IMR-90 (cell line): ENCODE measurements at regions not wholly inside any gene's neighbourhood (a gene's known extent, or its start where the extent isn't known, plus 50 kb on each side); places are given as distances from the start of the nearest gene placed in this dataset.

Experiments
- ATAC-seq: fragments of 200-7000 bp; cut with Tn5 transposase; 2 replicates; pipeline ENCODE4 v1.9.1; 2020; ENCODE audit warnings: low read depth, mild to moderate bottlenecking, moderate library complexity
- BruUV-seq: library from RNA; stranded (reverse); fragments of 400-500 nt; replicated peaks from 2 replicates; lab custom pipeline; 2021; lab: Mats Ljungman, UMichigan
- CTCF ChIA-PET: fragments of 300-600 bp; formaldehyde crosslinking; extraction: SDS; loops from one replicate; lab custom pipeline; 2021; ENCODE audit warnings: antibody characterized with exemption; lab: Yijun Ruan, JAX
- POLR2A ChIA-PET: fragments of 300-600 bp; sonication (Branson Sonifier 250); formaldehyde crosslinking; loops from one replicate; lab custom pipeline; 2022; ENCODE audit warnings: antibody characterized with exemption; ENCODE audit not compliant: unreplicated experiment; lab: Charles Lee
- DNase-seq: peaks from one replicate; pipeline ENCODE4 v3.0.0; 2013
- H2AFZ ChIP-seq: replicated peaks from 2 replicates; pipeline ENCODE3; 2013; ENCODE audit warnings: low read length, mild to moderate bottlenecking; ENCODE audit not compliant: poor library complexity
- H2AK5ac ChIP-seq: 2 replicates; pipeline ENCODE4 v1.6.1; 2013; ENCODE audit warnings: low read depth, low read length, inconsistent platforms
- H2AK9ac ChIP-seq: replicated peaks from 2 replicates; pipeline ENCODE3; 2013; ENCODE audit warnings: mild to moderate bottlenecking, low read depth, low read length, moderate library complexity; ENCODE audit not compliant: poor library complexity
- H2BK120ac ChIP-seq: 2 replicates; pipeline ENCODE4 v1.6.1; 2013; ENCODE audit warnings: low read depth, low read length, inconsistent platforms
- H2BK15ac ChIP-seq: 3 replicates; pipeline ENCODE4 v1.6.1; 2013; ENCODE audit warnings: low read depth, low read length, inconsistent platforms
- H2BK20ac ChIP-seq: 2 replicates; pipeline ENCODE4 v1.6.1; 2013; ENCODE audit warnings: low read depth, mild to moderate bottlenecking, inconsistent platforms, low read length, moderate library complexity
- H2BK5ac ChIP-seq: 2 replicates; pipeline ENCODE4 v1.6.1; 2013; ENCODE audit warnings: mild to moderate bottlenecking, low read depth, low read length, inconsistent platforms; ENCODE audit not compliant: poor library complexity, severe bottlenecking
- H3K14ac ChIP-seq: replicated peaks from 2 replicates; pipeline ENCODE4 v1.6.1; 2013; ENCODE audit warnings: low read depth, low read length, inconsistent platforms
- H3K18ac ChIP-seq: 2 replicates; pipeline ENCODE4 v1.6.1; 2013; ENCODE audit warnings: low read depth, low read length, control low read depth
- H3K23ac ChIP-seq: 2 replicates; pipeline ENCODE4 v1.6.1; 2013; ENCODE audit warnings: low read depth, low read length, inconsistent platforms
- H3K27ac ChIP-seq: 2 replicates; pipeline ENCODE4 v1.5.1; 2013; ENCODE audit warnings: mild to moderate bottlenecking, control low read depth, low read length; ENCODE audit not compliant: insufficient read depth
- H3K27me3 ChIP-seq: 2 replicates; pipeline ENCODE4 v1.6.1; 2013; ENCODE audit warnings: low read length; ENCODE audit not compliant: control insufficient read depth, insufficient read depth
- H3K36me3 ChIP-seq: 2 replicates; pipeline ENCODE4 v1.6.1; 2013; ENCODE audit warnings: low read length, mixed read lengths; ENCODE audit not compliant: control insufficient read depth, insufficient read depth
- H3K4ac ChIP-seq: 2 replicates; pipeline ENCODE4 v1.6.1; 2013; ENCODE audit warnings: low read depth, low read length, inconsistent platforms
- H3K4me1 ChIP-seq: 2 replicates; pipeline ENCODE4 v1.6.1; 2013; ENCODE audit warnings: low read length, mixed read lengths; ENCODE audit not compliant: control insufficient read depth, insufficient read depth
- H3K4me2 ChIP-seq: 2 replicates; pipeline ENCODE4 v1.6.1; 2013; ENCODE audit warnings: low read depth, mild to moderate bottlenecking, control low read depth, low read length, moderate library complexity
- H3K4me3 ChIP-seq: 2 replicates; pipeline ENCODE4 v1.5.1; 2013; ENCODE audit warnings: low read depth, mild to moderate bottlenecking, control low read depth, low read length, moderate library complexity; ENCODE audit not compliant: insufficient read depth
- H3K56ac ChIP-seq: 2 replicates; pipeline ENCODE4 v1.6.1; 2013; ENCODE audit warnings: low read length, inconsistent platforms; ENCODE audit not compliant: insufficient read depth; ENCODE audit errors: extremely low read depth
- H3K79me1 ChIP-seq, 2 experiments: 2 replicates each; pipeline ENCODE4 v1.6.1; 2013; ENCODE audit warnings: low read length in 2 of 2, inconsistent platforms in 1 of 2, low read depth in 1 of 2
- H3K9ac ChIP-seq: 2 replicates; pipeline ENCODE4 v1.6.1; 2013; ENCODE audit warnings: low read depth, low read length, control low read depth
- H3K9me1 ChIP-seq: 2 replicates; pipeline ENCODE4 v1.6.1; 2013; ENCODE audit warnings: low read length, inconsistent platforms; ENCODE audit not compliant: insufficient read depth
- H3K9me3 ChIP-seq: 2 replicates; pipeline ENCODE4 v1.6.1; 2013; ENCODE audit warnings: low read length; ENCODE audit not compliant: control insufficient read depth, insufficient read depth
- H4K20me1 ChIP-seq: 2 replicates; pipeline ENCODE4 v1.6.1; 2013; ENCODE audit warnings: low read length, inconsistent platforms; ENCODE audit not compliant: insufficient read depth
- H4K5ac ChIP-seq: 2 replicates; pipeline ENCODE4 v1.6.1; 2013; ENCODE audit warnings: mild to moderate bottlenecking, low read depth, low read length, control low read depth
- H4K8ac ChIP-seq, 2 experiments: 2 replicates each; pipeline ENCODE4 v1.6.1; 2013; ENCODE audit warnings: low read depth in 2 of 2, low read length in 2 of 2, control low read depth in 1 of 2, inconsistent platforms in 1 of 2
- H4K91ac ChIP-seq: 2 replicates; pipeline ENCODE4 v1.6.1; 2013; ENCODE audit warnings: low read depth, low read length, inconsistent platforms; ENCODE audit not compliant: insufficient read depth
- RFX5 ChIP-seq: IDR thresholded peaks from 2 replicates; pipeline ENCODE4 v1.8.0; 2012; ENCODE audit warnings: low read depth, mild to moderate bottlenecking, low read length, moderate library complexity
- WGBS, 2 experiments: methylation state at CpG; one replicate each; pipeline versions ENCODE4 v1.1.5 to v1.1.7; 2013; ENCODE audit warnings: missing lambda C conversion rate in 2 of 2; ENCODE audit not compliant: insufficient read length in 1 of 2; ENCODE audit errors: extremely low coverage in 2 of 2; 5-methylcytosine and 5-hydroxymethylcytosine counted together
- dilution Hi-C: fragments of 300-500 bp; cut with HindIII; formaldehyde crosslinking; loops from one replicate; pipeline ENCODE4 v1.14.3; 2018; ENCODE audit warnings: low sequenced_read_pairs; ENCODE audit not compliant: unreplicated experiment
- in situ Hi-C: fragments of 300-500 bp; cut with MboI; formaldehyde crosslinking; loops from 3 replicates; pipeline ENCODE4 v1.14.3; 2019; ENCODE audit warnings: low sequenced_read_pairs, inconsistent platforms, mixed read lengths
- intact Hi-C: fragments of 100-400 bp; cut with micrococcal nuclease; formaldehyde crosslinking; loops from 2 replicates; pipeline ENCODE4 v1.10.0; 2022

DNA sequence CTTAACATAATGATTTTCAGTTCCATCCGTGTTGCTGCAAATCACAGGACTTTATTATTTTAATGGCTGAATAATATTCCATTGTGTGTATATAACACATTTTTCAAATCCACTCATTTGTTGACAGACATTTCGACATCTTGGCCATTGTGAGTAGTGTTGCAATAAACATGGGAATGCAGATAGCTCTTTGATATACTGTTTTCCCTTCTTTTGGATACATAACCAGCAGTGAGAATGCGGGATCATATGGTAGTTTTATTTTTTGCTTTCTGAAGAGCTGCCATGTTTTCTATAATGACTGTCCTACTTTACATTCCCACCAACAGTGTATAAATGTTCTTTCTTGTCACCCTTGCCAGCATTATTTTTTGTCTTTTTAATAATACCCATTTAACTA is 420.3 kb upstream of the CHAC2 start:
- Histone ChIP-seq H2AK9ac (no peak overlapping the region), H4K8ac (no peak overlapping the region), H2BK20ac (no peak overlapping the region), H3K9me1 (no peaks in the 10 kb centered on the region), H3K23ac (no peak overlapping the region), H3K4me1 (no peaks in the 10 kb centered on the region), H3K4me2 (no peak overlapping the region), H3K4me3 (no peak overlapping the region), H4K5ac (no peak overlapping the region), H3K18ac (no peak overlapping the region), H4K20me1 (no peaks in the 10 kb centered on the region), H4K91ac (no peak overlapping the region), H3K27me3 (no peaks in the 10 kb centered on the region), H3K9ac (no peak overlapping the region), H3K27ac (no peak overlapping the region), H2BK120ac (no peak overlapping the region), H2AFZ (no peak overlapping the region), H3K56ac (no peak overlapping the region), H2BK15ac (no peak overlapping the region), H2BK5ac (no peak overlapping the region), H2AK5ac (no peak overlapping the region), H3K9me3 (no peaks in the 10 kb centered on the region), H3K4ac (no peak overlapping the region), H3K79me1 (no peaks in the 10 kb centered on the region), H3K36me3 (no peaks in the 10 kb centered on the region), H3K14ac (no peak overlapping the region)
- POLR2A ChIA-PET: no interaction called here
- in situ Hi-C loops (no loop called here), intact Hi-C loops (no loop called here), dilution Hi-C loops (no loop called here)
- ATAC-seq (no peak), DNase-seq (no peak)
- no TSS peak for BruUV-seq
- TF ChIP-seq RFX5: no peak
- WGBS, 2 experiments: no CpG with 5 or more reads among the region's 3 CpGs
- CTCF ChIA-PET: no interaction called here
